PC-9 (cell line): ENCODE measurements at regions not wholly inside any gene's neighbourhood (a gene's known extent, or its start where the extent isn't known, plus 50 kb on each side); places are given as distances from the start of the nearest gene placed in this dataset.

Experiments
- BruUV-seq: library from RNA; stranded (reverse); fragments of 400-500 nt; replicated peaks from 2 replicates; lab custom pipeline; 2021; lab: Mats Ljungman, UMichigan
- CTCF ChIA-PET: fragments of 300-600 bp; sonication (Branson Sonifier 250); formaldehyde crosslinking; loops from one replicate; lab custom pipeline; 2022; ENCODE audit warnings: antibody characterized with exemption; lab: Charles Lee
- POLR2A ChIA-PET: fragments of 300-600 bp; sonication (Branson Sonifier 250); formaldehyde crosslinking; loops from one replicate; lab custom pipeline; 2022; ENCODE audit warnings: antibody characterized with exemption; ENCODE audit not compliant: unreplicated experiment; lab: Charles Lee
- DNase-seq, 2 experiments: peaks; one replicate each; pipeline versions ENCODE4 v3.0.0 to v3.0.0-alpha.2; 2015 to 2022; ENCODE audit warnings: mixed read lengths in 1 of 2
- H2AFZ ChIP-seq: fragments of 200-600 bp; sonication (generic); 2 replicates; pipeline ENCODE4 v1.8.1; 2017; ENCODE audit warnings: antibody characterized with exemption
- H3F3A ChIP-seq: fragments of 200-600 bp; sonication (generic); 2 replicates; pipeline ENCODE4 v1.8.1; 2017; ENCODE audit warnings: antibody characterized with exemption, mild to moderate bottlenecking, low read depth; ENCODE audit not compliant: insufficient read depth
- H3K27ac ChIP-seq: fragments of 200-600 bp; sonication (generic); 2 replicates; pipeline ENCODE4 v1.6.1; 2016; ENCODE audit warnings: mixed run types
- H3K27me3 ChIP-seq: fragments of 200-600 bp; sonication (generic); 2 replicates; pipeline ENCODE4 v1.6.1; 2016; ENCODE audit warnings: low read depth, mixed run types; ENCODE audit not compliant: insufficient read depth
- H3K36me3 ChIP-seq: fragments of 200-600 bp; sonication (generic); 2 replicates; pipeline ENCODE4 v1.6.1; 2016; ENCODE audit warnings: low read depth, mixed run types
- H3K4me1 ChIP-seq: fragments of 200-600 bp; sonication (generic); replicated peaks from 2 replicates; pipeline ENCODE4 v1.6.1; 2016; ENCODE audit warnings: mixed run types; ENCODE audit not compliant: insufficient read depth
- H3K4me2 ChIP-seq: fragments of 200-600 bp; sonication (generic); 2 replicates; pipeline ENCODE4 v1.6.1; 2017; ENCODE audit warnings: mixed run types
- H3K4me3 ChIP-seq: fragments of 200-600 bp; sonication (generic); 2 replicates; pipeline ENCODE4 v1.6.1; 2016; ENCODE audit warnings: mixed run types
- H3K79me2 ChIP-seq: fragments of 200-600 bp; sonication (generic); 2 replicates; pipeline ENCODE4 v1.6.1; 2017; ENCODE audit warnings: low read depth, mixed run types
- H3K9me2 ChIP-seq: fragments of 200-600 bp; sonication (generic); 2 replicates; pipeline ENCODE4 v1.8.1; 2017; ENCODE audit warnings: mild to moderate bottlenecking; ENCODE audit not compliant: insufficient read depth
- H3K9me3 ChIP-seq: fragments of 200-600 bp; sonication (generic); 2 replicates; pipeline ENCODE4 v1.8.1; 2016; ENCODE audit warnings: low read depth; ENCODE audit not compliant: insufficient read depth
- H4K20me1 ChIP-seq: fragments of 200-600 bp; sonication (generic); 2 replicates; pipeline ENCODE4 v1.8.1; 2017; ENCODE audit not compliant: insufficient read depth
- CTCF ChIP-seq: fragments of 200-600 bp; sonication (generic); conservative IDR thresholded peaks from 2 replicates; pipeline ENCODE4 v1.6.1; 2017; ENCODE audit warnings: mixed run types, antibody characterized with exemption, mild to moderate bottlenecking, moderate library complexity
- EZH2 ChIP-seq: fragments of 200-600 bp; sonication (generic); IDR thresholded peaks from 2 replicates; pipeline ENCODE4 v1.8.0; 2017; ENCODE audit warnings: antibody characterized with exemption, low read depth
- intact Hi-C: fragments of 100-400 bp; cut with micrococcal nuclease; formaldehyde crosslinking; loops from one replicate; pipeline ENCODE4 v1.10.0; 2022; ENCODE audit not compliant: unreplicated experiment

GRCh38 chr20:61118429-61119224 is 133.4 kb upstream of the CDH4 start:
- H3K9me2 ChIP-seq, result no peaks in the 10 kb centered on the region
- intact Hi-C loops, result no loop called here
- no peaks in the 10 kb centered on the region for H3K4me1 ChIP-seq
- no peak overlapping the region for H3K4me3 ChIP-seq
- H3F3A ChIP-seq, result no peaks in the 10 kb centered on the region
- no peaks in the 10 kb centered on the region for H3K36me3 ChIP-seq
- no peak overlapping the region for H3K4me2 ChIP-seq
- H3K27me3 ChIP-seq, result peaks cover 92% of the 10 kb centered on the region
- DNase-seq, result no peak
- H2AFZ ChIP-seq, result no peak overlapping the region
- ChIA-PET POLR2A (no interaction called here), CTCF (no interaction called here)
- no peak overlapping the region for H3K27ac ChIP-seq
- no peaks in the 10 kb centered on the region for H3K9me3 ChIP-seq
- BruUV-seq, result no TSS peak
- TF ChIP-seq EZH2 (no peak), CTCF (no peak)
- H4K20me1 ChIP-seq, result no peaks in the 10 kb centered on the region
- no peaks in the 10 kb centered on the region for H3K79me2 ChIP-seq

GRCh38 chr20:61119273-61119672 is 132.8 kb upstream of the CDH4 start:
- Histone ChIP-seq H3K9me3 (no peaks in the 10 kb centered on the region), H3F3A (no peaks in the 10 kb centered on the region), H3K4me1 (no peaks in the 10 kb centered on the region), H3K27me3 (peaks cover 92% of the 10 kb centered on the region), H3K4me2 (no peak overlapping the region), H4K20me1 (no peaks in the 10 kb centered on the region), H3K36me3 (no peaks in the 10 kb centered on the region), H3K27ac (no peak overlapping the region), H3K9me2 (no peaks in the 10 kb centered on the region), H3K79me2 (no peaks in the 10 kb centered on the region), H3K4me3 (no peak overlapping the region), H2AFZ (no peak overlapping the region)
- TF ChIP-seq CTCF (no peak), EZH2 (no peak)
- DNase-seq, result no peak
- intact Hi-C loops, result no loop called here
- no TSS peak for BruUV-seq
- ChIA-PET CTCF (no interaction called here), POLR2A (no interaction called here)

GRCh38 chr20:61119794-61120410 is 132.2 kb upstream of the CDH4 start:
- no peaks in the 10 kb centered on the region for H3K79me2 ChIP-seq
- no peaks in the 10 kb centered on the region for H3F3A ChIP-seq
- TF ChIP-seq EZH2, result no peak
- no peak for TF ChIP-seq CTCF
- H3K4me3 ChIP-seq, result no peak overlapping the region
- no peaks in the 10 kb centered on the region for H3K9me2 ChIP-seq
- CTCF ChIA-PET, result no interaction called here
- intact Hi-C loops, result no loop called here
- H3K4me1 ChIP-seq, result no peaks in the 10 kb centered on the region
- POLR2A ChIA-PET, result no interaction called here
- no peak overlapping the region for H3K27ac ChIP-seq
- BruUV-seq, result no TSS peak
- no peak for DNase-seq
- no peaks in the 10 kb centered on the region for H4K20me1 ChIP-seq
- no peak overlapping the region for H2AFZ ChIP-seq
- H3K9me3 ChIP-seq, result no peaks in the 10 kb centered on the region
- no peak overlapping the region for H3K4me2 ChIP-seq
- H3K27me3 ChIP-seq, result peaks cover 92% of the 10 kb centered on the region
- no peaks in the 10 kb centered on the region for H3K36me3 ChIP-seq
